H1 (cell line): ENCODE measurements at regions not wholly inside any gene's neighbourhood (a gene's known extent, or its start where the extent isn't known, plus 50 kb on each side); places are given as distances from the start of the nearest gene placed in this dataset.

Experiments
- EZH2 ChIP-seq: fragments of 200-600 bp; sonication (generic); IDR thresholded peaks from 2 replicates; pipeline ENCODE4 v1.7.1; 2012; ENCODE audit warnings: low read depth, mild to moderate bottlenecking, moderate library complexity, low read length, inconsistent platforms; ENCODE audit not compliant: severe bottlenecking
- JUND ChIP-seq: IDR thresholded peaks from 2 replicates; pipeline ENCODE4 v1.6.1; 2011; ENCODE audit warnings: mild to moderate bottlenecking, improper control_type of control experiment, low read length
- POLR2AphosphoS5 ChIP-seq: IDR thresholded peaks from 2 replicates; pipeline ENCODE4 v1.6.1; 2011; ENCODE audit warnings: low read depth, low read length
- TF ChIP-seq, protein P1 (sequence below), 3 experiments: IDR thresholded peaks; 1 replicate in 2 of 3; 2 replicates in 1 of 3; pipeline versions ENCODE4 v1.5.1 to v1.6.1; 2011; ENCODE audit warnings: low read length in 3 of 3, mild to moderate bottlenecking in 3 of 3, inconsistent platforms in 2 of 3, low read depth in 1 of 3, moderate library complexity in 1 of 3; ENCODE audit not compliant: insufficient read depth in 1 of 3; ENCODE audit errors: control extremely low read depth in 1 of 3
- TF ChIP-seq, protein P2 (sequence below): IDR thresholded peaks from 2 replicates; pipeline ENCODE4 v1.6.1; 2012; ENCODE audit warnings: inconsistent platforms

DNA sequence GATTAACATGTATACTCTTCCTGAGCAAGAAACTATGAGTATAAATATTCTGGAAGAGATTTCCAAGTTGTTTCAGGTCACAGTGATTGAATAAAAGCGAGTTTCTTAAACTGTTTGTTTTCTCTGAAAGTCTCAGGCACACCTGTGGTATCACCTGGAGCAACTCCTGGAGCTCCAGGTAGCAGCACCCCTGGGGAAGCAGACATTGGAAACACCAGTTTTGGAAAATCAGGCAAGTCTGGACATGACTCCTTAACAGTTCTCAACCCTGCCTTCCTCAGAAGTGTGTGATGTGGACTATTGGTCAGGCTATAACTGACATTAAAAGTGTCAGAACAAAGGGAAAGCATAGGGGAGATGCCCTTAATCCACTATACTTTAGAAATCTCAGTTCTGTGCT is 217.6 kb upstream of the CNTN1 start:
- TF ChIP-seq, protein P1, sequence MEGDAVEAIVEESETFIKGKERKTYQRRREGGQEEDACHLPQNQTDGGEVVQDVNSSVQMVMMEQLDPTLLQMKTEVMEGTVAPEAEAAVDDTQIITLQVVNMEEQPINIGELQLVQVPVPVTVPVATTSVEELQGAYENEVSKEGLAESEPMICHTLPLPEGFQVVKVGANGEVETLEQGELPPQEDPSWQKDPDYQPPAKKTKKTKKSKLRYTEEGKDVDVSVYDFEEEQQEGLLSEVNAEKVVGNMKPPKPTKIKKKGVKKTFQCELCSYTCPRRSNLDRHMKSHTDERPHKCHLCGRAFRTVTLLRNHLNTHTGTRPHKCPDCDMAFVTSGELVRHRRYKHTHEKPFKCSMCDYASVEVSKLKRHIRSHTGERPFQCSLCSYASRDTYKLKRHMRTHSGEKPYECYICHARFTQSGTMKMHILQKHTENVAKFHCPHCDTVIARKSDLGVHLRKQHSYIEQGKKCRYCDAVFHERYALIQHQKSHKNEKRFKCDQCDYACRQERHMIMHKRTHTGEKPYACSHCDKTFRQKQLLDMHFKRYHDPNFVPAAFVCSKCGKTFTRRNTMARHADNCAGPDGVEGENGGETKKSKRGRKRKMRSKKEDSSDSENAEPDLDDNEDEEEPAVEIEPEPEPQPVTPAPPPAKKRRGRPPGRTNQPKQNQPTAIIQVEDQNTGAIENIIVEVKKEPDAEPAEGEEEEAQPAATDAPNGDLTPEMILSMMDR (IDR thresholded peaks at IDR 0.05; ENCODE audit: control extremely low read depth in 1 of 3, insufficient read depth in 1 of 3, low read depth in 1 of 3, low read length in 3 of 3): no peak
- TF ChIP-seq POLR2AphosphoS5 (no peak), JUND (no peak), EZH2 (no peak)
- TF ChIP-seq, protein P2, sequence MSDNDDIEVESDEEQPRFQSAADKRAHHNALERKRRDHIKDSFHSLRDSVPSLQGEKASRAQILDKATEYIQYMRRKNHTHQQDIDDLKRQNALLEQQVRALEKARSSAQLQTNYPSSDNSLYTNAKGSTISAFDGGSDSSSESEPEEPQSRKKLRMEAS: no peak
